ENCODE measurements at regions not wholly inside any gene's neighbourhood (a gene's known extent, or its start where the extent isn't known, plus 50 kb on each side); places are given as distances from the start of the nearest gene placed in this dataset.
"Not testable (repeated sequence)": the region's sequence is repeated elsewhere in the genome, so short reads cannot be mapped to it uniquely, and the experiment has no call there.

DNA sequence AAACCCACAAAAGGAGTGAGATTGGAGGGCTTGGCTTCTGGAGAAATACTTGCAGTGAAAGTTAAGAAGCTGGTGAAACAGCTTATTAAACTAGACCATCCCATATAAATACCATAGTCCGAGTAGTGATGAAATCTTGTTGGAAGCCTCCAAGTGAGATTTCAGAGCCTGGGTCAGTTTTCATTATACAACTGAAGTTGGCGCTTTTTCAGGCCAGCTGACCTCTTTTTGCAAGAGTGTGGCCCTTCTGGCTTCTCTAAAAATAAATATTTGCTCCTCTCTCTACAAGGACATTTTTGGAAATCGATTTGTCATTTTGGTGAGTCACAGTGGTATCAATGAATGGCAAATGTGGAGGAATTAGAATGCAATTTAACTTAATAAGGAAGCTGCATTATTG, 51.2 kb upstream of the THRB start:
- DNase-seq, result no peak

DNA sequence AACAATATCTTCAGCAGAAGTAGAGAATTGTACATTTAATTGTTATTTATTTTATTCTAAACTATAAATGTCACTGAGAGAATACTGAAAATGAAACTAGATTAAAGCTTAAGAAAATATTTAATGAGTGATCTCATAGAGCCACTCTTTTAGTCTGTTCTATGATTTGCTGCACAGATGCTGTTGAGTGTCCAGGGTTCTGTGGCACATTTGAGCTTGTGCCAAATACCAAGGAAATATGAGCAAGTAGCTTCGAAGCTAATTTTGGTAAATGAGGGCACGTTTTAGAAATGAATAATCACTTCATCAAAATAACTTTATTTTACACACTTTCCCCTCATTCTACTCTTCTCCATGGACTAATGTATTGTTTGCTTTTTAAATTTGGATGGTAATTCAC, 53.6 kb upstream of the THRB start:
- no peak for DNase-seq

DNA sequence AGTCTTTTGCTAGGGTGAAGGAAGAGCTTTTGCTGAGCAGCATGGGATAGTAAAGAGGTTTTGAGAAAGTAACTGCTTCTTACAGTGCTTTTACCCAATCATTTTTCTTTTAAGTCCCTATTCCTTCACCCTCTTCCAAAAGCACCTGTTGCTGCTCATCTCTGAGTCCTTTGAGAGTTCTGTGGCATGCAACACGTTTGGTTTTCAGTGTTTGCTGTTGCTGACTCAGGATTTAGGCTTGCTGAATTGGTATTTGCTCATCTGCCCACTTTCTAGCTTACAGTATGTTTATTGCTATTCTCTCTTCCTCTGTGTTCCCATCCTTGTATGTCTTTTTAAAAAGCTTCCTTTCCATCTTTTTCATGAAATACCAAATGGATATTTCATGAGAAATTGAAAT, 55.9 kb upstream of the THRB start:
- DNase-seq, result no peak

DNA sequence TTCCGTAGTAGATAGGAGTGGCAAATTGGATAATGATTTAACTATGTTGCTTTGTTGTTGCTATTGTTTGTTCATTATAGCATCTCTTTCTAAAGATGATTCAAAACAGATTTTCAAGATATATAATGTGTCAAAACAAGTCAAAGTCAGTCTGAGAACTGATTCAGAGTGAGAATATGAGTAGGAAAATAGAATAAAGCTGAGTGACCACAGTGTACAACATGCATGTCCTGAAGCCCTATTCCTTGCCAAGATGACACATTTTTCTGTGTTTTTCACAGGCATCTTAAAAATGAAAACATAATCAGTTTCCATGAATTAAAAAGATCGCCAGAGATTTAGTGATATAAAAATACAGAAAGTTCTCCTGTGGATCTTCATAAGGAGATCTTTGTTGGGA, 57.0 kb upstream of the THRB start:
- no peak for DNase-seq

DNA sequence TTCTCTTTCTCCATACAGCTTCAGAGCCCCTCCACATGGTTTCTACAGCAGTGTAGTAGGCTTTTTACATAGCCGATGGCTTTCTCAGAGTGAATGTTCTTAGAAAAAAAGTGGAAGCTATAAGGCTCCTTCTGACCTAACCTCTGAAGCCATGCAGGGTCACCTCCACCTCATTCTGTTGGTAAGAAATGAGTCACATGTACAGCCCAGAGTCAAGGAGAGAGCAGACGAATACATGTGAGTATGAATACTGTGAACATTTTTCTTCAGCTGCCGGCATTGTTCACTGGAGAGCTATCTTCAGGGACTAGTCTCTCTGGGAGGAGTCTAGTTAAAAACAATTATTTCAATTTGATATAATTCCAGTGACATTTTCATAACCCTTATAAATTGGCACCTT, 68.2 kb upstream of the THRB start:
- DNase-seq, result no peak

DNA sequence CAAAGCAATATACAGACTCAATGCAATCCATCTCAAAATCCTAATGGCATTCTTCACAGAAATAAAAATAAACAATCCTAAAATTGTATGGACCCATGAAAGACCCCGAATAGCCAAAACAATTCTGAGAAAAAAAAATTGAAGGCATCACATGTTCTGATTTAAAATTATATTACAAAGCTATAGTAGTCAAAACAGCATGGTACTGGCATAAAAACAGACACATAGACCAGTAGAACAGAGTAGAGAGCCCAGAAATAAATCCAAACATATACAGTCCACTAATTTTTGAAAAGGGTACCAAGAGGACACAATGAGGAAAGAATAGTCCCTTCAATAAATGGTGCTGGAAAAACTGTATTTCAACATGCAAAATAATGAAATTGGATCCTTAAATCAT, 70.4 kb upstream of the THRB start:
- no peak for DNase-seq

DNA sequence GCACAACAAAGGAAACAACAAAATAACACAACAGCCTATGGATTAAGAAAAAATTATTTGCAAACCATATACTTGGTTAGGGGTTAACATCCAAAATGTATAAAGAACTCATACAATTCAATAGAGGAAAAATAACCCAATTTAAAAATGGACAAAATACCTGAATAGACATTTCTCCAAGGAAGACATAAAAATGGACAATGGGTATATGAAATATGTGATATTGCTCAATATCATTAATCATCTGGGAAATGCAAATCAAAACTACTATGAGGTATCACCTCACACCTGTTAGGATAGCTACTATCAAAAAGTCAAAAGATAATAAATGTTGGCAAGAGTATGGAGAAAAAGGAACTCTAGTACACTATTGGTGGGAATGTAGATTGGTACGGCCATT, 71.0 kb upstream of the THRB start:
- DNase-seq, result no peak

DNA sequence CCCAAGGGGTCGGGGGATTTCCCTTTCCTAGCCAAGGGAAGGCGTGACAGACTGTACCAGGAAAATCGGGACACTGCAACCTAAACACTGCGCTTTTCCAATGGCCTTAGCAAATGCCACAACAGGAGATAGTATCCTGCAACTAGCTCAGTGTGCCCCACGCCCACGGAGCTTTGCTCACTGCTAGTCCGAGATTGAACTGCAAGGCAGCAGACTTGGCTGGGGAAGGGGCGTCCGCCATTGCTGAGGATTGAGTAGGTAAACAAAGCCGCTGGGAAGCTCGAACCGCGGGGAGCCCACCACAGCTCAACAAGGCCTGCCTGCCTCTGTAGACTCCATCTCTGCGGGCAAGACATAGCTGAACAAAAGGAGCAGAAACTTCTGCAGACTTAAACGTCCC, 72.3 kb upstream of the THRB start:
- no peak for DNase-seq

DNA sequence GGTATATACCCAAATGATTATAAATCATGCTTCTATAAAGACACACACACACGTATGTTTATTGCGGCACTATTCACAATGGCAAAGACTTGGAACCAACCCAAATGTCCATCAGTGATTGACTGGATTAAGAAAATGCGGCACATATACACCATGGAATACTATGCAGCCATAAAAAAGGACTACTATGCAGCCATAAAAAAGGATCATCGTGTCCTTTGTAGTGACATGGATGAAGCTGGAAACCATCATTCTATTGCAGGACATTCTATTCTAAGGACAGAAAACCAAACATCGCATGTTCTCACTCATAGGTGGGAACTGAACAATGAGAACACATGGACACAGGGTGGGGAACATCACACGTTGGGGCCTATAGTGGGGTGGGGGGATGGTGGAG, 77.8 kb upstream of the THRB start:
- not testable (repeated sequence) for DNase-seq

DNA sequence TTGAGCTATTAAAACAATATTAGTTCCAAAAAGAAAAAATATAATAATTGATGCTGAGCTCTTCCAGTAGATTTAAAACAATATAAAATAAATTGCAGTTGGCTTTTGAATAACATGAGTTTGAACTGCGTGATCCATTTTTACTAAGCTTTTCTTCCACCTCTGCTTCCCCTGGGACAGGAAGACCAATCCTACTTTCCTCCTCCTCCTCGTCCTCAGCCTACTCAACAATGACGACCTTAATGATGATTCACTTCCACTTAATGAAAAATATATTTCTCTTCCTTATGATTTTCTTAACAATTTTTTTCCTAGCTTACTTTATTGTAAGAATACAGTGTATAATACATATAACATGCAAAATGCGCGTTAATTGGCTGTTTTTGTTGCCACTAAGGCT, 78.9 kb upstream of the THRB start:
- DNase-seq, result no peak

DNA sequence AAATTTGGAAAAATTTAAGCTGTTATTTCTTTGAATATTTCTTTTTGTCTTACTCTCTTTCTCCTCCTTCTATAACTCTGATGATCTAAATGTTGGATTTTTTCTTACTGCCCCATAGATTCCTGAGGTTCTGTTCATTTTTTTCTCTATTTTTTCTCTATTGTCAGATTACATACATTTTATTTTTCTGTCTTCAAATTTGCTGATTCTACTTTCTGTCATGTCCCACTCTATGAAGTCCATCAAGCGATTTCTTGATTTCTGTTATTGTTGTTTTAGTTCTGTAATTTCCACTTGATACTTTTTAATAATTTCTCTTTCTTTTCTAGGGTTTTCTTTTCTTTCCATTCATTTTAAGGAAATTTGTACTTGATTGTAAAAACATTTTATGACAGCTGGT, 83.7 kb upstream of the THRB start:
- no peak for DNase-seq

DNA sequence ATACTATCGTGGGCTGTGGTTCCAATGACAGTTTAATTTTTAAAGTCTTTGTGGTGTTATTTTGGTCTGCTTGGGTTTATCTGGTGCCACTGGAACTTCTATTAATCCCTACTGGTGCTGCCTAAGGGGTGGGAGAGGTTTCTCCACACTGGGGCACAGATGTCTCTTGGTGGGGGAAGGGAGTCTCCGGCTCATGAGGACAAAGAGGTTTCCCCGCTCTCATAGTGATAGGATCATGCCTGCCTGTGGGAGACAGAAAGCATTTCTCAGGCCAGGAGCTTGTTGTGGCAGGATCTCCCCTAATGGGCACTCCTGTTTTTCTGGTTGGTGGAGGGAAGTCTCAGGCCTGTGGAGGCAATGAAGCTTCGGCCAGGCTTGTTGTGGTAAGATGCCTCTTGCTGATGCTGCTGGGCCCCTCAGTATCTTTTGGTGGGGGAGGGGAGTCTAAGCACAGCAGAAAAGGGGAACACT, 84.3 kb upstream of the THRB start:
- DNase-seq, result no peak

DNA sequence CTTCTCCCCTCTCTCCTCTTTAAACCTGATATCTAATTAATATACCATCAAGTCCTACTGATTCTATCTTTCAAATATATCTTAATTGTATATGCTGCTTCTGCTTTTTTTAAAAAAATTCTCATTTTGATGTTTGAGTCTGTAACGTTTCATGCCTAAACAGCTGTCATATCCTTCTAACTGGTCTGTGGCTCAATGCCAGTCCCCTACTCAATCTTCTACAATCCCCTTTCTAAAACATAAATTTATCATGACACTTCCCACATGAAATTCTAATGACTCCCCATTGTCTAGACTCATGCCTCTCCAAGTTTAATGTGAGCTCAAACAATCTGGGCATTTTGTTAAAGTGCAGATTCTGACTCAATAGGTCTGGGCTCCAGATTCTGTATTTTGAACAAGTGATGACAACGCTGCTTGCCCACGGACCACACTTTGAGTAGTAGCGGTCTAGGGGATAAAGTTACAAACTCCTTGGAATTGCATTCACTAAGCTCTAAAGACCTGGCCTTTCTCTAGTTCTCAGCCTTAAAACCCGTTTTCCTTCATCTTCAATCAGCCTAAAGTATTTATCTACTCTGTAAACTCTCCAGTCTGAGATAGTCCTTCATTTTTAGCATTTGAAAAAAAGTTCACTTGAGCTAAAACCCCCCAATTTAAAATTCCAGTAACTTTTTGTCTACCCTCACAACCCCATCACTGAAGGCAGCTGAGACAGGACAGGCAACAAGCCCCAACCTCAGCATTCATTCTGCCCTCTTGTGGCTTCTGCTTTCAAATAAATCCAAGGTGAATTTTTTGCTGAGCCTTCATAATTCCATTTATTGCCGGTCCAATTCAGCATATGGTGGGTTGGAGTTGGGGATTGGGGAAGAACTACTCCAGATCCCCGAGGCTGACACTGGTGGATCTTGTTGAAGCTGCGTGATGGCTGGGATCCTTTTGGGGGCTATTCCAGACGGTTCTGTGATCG, 88.1 kb upstream of the THRB start:
- no peak for DNase-seq

DNA sequence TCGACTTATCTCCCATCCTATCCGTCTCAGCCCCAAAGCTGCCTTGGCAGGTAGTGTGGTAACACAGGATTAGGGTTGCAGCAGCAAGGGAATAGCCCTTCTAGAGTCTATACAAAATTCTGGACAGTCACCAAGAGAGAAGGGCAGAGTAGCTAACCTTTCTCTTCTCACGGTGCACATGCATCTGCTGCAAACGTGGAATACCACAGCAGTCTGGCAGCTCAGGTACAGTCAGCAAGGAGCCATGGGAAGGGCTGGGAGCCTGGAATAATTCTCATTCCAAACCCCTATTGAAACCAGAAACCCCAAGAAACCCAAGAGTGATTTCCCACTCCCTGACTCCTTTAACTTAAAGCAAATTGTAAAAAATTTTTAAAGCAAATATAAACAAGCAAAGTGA, 92.3 kb upstream of the THRB start:
- no peak for DNase-seq

DNA sequence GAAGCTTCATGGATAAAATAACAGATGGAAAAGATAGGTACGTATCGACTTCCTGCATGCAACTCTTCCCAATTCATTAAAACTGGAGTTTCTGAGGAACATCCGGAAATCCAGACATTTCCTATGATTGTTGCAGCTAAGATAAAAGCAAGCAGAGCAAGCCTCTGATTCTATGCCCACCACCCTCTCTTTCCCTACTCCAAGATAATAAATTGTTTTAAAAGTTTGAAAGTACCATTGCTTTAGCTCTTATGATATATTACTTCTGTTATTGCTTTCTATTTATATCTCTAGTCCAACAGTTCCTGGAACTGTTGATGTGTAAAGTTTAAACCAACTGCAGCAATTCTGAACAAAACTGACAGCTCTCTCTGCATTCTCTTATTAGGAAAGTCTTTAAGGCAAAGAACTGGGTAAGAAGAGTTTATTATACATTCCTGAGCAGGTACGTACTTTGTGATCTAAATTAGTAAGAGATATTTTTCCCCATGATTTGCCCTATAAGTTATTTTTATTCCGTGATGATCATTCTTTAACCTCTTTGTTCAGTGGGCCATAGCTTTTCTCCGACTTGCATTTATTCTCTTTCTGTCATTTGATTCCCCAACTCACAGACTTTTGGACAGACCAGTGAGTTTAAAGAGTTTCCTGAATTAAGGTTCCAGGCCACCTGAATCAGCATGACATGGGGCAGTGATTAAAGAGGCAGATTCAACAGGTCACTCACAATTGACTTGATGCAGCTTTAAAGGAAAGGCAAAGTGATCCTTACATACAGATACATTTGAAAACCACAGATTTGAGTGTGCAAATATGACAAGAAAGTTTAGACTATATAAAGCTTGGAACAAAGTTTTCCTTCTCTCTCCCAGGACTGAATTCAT, 94.2 kb upstream of the THRB start:
- DNase-seq, result peak; percentile 21

DNA sequence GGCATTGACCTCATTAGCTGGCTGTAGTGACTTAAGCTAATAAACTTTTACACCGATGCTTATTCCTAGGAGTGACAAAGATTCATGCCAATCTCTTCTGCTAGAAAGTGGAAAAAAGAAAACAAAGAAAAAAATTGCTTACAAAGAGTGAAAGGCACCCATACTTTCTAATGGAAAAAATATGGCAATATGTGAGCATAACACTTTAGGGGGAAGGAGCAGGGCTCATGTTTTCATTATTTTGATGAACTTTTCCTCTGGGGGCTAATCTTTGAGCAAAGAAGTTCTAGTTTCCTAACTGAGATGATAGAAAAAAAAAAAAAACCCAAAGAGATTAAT, 94.8 kb upstream of the THRB start:
- DNase-seq, result no peak

DNA sequence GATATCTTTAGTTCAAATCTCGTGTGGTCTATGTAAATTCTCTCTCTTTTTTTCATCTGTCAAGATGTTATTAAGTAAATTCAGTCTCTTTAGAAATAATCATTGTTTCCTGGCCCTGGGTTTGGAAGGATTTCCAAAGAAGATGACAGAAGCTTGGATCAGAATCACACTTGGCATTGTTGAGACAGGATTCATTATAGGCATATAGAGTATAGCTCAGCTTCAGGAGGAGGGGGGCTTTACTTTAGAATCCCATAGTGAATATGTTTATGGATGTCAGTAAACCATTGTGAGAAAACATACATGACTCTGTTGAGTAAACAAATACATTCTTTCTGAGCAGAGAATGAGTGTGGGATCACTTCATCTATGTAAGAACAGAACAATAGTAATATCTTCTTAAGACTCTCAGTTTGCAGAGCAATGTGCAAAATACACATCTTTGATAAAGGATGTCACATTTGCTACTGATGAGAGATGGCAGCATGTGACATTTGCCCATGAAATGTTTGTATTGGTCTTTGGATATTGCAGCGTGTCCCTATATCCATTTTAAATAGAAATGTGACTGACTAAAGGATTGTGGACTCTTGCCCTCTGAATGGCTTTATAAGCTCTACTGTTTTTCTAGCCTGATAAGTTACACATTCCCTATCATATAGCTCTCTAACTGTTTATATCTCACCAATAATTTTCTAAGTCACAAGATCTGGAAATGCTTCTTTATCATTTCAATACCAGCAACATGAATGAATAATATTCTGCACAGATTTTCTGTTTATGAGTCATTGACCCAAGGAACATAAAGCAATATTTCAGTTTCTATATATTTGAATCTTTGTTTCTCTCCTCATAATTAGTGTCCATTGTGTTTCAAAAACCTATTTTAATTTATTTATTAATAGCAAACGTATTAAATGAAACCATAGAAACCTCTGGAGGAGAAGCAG, 95.6 kb upstream of the THRB start:
- no peak for DNase-seq

DNA sequence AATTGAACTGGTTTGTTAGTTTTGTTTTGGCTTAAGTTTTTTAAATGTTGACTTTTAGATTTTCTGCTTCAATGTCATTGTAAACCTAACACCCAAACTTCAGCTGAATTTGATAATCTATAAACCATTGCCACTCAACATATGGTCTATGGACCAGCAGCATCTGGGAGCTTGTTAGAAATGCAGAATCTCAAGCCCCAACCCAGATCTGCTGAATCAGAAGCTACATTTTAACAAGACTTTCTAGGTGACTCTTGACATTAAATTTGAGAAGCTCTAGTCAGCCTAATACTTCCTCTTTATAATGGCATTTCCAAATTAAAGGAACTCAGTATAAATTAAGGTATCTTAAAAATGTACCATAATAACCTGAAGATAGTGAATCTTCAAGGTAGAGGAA, 96.5 kb upstream of the THRB start:
- no peak for DNase-seq

DNA sequence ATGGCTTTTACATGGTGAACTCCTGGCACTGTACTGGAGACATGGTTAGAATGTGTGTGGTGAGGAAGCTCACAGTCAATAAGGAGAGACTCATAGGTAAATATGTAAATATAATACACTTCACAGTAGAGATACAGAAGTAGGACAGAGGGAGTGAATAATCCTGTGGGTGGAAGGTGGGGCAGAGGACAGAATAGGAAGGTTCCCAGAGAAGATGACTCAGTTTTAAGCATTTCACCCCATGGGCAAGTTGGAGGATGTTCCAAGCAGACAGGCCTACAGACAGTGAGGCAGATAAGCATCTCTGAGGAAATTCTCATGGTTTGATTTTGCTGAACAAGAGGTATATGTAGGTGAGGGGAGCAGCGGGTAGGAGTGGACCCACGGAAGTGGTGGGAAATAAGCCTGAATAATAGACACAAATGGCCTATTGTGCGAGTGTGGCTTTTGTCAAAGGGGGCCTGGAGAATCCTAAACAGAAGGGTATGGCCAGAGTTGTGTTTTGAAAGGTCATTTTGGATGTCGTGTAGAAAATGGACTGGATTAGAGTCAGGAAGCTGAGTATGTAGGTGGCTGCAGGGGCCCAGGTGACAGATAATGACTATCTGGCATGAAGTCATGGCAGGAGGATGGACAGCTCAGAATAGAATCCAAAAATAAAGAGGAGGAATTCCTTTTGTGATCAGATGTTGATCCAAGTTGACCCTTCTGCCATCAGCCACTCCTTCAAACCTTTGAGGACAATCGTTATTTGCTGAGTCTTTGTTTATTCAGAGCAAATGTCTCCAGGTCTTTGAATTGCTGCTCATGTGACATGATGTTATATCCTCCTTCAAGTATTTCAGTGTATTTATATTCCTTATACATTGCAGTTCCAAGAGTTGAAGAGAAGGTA, 97.3 kb upstream of the THRB start:
- DNase-seq, result no peak

DNA sequence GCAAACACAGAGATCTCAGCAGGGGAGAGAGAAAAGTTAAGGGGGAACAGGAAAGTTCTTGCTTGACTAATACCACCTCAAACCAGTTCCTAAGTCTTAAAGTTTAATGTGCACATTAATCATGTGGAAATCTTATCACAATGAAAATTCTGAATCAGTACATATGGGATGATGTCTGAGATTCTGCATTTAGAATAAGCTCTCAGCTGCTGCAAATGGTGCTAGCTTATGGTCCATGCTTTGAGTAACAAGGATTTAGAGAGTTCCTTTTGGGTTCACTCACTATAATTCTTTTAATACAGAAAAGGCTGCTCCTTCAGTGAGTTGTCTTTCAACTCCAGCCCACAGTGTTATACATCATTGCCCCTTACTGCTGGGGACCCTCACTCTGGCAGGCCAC, 99.5 kb upstream of the THRB start:
- DNase-seq, result no peak

DNA sequence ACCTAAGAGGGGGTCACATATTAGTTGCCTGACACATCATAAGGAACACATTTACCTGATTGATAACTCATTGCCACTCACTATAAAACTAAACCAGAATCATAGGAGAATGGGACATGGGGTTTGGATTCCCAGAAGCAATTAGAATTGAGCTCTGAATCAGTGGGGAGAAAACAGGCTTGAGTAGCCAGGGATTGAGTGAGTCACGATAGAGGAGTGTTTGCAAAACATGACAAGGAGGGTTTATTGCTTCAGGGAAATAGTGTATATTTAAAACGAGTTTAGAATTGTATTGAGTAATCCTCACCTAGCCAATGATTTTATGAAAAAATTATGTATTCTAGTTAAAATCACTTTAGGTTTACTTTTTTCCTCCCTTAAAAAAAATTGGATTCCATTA, 101.1 kb upstream of the THRB start:
- no peak for DNase-seq
